NCI-H2196 treated with DMSO at 0.1 percent for 48 hours (cell line): ENCODE measurements at regions not wholly inside any gene's neighbourhood (a gene's known extent, or its start where the extent isn't known, plus 50 kb on each side); places are given as distances from the start of the nearest gene placed in this dataset.

Experiments
- DNase-seq: peaks from one replicate; lab custom pipeline; 2025; ENCODE audit not compliant: unreplicated experiment; lab: John Stamatoyannopoulos, UW

DNA sequence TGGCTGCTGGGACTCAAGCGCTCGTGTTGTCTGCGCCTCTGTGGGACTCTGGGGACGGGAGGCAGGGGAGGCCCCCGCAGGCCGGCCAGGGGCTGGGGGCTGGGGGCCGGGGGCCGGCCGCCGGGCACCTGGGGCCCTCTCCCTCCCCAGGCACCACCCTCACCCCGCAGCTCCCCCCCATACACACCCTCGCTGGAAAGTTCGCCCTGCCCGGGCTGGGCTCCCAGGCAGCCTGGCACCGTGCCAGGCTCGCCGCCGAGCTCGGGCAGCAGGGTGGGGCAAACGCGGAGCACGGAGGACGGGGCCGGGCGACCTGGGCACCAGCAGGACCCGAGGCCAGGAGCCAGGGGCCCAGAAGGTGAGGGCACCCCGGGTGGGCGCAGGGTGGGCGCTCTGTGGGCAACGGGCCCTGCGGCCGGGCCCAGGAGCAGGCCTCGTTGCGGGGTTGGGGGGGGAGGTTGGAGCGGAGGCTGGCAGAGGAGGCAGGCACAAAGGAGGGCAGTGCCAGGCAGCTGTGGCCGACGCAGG is 76.7 kb upstream of the WNT7B start:
- DNase-seq, result no peak

DNA sequence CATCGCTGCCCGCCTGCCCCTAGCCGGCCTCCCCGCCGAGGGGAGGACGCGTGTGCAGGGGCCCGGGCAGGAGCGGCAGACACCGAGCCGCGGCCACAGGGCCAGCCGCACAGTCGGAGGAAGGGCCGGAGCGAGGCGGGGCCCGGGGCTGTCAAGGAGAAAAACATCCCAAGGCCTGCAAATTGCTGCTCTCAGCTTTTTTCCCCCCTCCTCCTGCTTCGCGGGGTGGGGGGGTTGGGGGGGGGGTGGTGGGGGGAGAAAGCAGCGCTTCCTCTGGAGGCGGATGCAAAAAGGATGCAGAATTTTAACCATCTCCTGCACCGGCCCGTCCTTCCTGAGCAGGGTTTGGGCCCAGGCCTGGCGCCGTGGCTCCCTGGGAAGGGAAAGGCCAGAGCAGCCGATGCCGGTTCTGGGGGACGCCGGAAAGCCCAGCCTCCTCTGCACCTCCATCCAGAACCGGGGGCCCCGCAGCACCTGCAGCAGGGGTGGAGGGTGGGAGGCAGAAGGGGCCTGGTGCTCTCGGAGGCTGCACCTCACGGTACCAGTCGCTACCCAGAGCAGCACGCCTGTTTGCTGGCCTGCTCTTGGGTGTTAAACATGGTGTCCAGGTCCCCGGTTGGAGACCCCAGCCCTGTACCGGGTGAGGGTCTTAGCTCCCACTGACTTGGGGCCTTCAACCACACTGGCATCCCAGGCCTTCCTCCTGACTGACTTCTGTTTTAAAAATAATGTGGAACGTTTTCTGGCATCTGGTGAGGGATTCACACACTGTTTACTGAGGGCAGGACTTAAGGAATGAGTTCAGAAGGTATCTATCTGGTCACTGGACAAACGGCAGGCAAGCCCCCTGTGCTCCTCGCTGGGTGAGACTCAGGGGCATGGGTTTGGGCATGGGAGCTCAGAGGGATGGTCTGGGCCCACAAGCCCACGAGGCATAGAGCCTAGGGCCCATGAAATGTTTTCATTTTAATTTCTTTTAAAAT is 77.4 kb upstream of the WNT7B start:
- peak; percentile 66 for DNase-seq

DNA sequence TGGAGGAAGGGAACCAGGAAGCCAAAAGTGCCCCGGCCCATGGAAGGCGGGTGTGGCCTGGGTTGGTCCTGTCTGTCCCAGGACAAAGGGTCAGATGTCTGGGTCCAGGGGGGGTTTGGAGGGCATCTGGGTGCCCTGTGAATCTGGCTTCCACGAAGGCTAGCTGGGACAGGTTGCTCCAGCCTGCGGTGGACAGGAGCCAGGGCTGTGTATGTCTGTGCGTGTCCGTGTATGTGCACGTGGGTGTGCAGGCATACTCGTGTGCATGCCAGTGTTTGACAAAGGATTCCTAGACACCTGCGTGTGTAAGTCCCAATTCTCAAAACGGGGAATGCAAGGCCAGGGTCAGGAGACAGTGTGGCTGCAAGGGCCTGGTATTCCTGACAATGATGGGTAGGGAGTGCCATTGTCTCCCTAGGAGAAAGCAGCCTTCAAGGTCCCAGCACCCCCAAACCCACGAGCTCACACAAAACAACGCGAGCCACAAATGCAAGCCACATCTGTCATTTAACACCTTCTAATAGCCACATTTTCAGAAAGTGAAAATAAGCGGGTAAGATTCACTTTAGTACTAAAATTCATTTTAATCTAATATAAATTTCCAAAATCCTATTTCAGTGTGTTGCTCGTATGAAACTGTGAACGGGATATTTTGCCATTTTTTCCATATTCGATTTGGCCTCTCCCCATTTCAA is 78.4 kb upstream of the WNT7B start:
- DNase-seq, result no peak

DNA sequence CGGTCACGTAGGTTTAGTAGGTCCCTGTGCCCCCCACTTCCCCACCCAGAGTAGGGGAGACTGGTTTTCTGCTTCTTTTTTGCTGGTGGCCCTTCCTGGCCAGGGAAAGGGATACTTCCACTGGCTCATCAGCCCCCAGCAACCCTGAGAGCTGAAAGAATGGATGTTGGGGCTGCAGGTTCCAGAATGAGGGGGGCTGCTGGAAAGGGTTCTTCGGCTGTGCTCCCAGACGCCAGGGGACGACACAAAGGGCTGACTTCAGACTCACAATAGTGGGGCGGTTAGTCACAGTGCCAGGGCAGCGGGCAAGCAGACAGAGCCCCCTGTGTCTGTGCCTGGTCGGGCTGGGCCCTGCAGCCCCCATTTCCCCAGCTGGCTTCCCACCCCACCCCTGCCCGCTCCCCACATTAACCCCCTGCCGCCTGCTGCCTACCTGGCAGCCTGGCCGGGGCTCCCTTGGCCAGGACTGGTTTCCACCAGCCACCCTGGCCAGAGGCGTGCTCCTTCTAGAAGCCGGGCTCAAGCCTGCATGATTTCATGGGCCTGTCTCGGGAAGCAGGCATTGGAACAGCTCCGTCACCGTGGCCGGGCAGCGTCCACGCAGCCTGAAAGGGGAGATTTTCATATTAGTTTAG is 79.1 kb upstream of the WNT7B start:
- DNase-seq, result no peak

DNA sequence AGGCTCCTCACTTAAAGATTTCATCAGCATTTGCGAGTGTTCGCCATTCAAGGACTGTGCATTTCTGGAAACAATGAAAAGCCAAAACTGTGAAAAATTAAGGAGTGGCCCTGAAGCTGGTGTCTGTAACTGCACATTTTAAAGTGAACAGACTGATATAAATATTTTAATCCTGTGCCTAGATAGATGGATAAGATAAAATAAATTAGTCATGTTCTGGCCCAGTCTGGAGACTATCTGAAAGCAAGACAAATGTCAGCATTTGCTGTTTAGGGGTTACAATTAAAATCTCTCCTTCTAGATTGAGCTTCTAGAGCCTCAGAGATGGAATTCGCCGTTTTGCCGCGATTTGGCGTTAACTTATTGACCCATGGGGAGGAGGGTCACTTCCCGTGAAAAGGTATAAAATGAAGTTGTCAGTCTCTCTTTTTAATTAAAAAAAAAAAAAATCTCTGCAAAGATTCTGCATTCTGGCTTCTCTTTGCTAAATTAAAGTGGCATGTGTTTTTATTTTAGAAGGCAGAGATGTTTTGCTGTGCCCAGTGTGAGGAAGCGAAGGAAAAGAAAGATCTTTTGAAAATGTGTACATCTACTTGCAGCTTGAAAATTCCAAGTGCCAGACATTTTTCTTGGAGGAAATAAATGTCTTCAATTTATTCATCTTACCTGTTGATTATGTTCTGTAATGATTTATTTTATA is 79.7 kb upstream of the WNT7B start:
- no peak for DNase-seq

DNA sequence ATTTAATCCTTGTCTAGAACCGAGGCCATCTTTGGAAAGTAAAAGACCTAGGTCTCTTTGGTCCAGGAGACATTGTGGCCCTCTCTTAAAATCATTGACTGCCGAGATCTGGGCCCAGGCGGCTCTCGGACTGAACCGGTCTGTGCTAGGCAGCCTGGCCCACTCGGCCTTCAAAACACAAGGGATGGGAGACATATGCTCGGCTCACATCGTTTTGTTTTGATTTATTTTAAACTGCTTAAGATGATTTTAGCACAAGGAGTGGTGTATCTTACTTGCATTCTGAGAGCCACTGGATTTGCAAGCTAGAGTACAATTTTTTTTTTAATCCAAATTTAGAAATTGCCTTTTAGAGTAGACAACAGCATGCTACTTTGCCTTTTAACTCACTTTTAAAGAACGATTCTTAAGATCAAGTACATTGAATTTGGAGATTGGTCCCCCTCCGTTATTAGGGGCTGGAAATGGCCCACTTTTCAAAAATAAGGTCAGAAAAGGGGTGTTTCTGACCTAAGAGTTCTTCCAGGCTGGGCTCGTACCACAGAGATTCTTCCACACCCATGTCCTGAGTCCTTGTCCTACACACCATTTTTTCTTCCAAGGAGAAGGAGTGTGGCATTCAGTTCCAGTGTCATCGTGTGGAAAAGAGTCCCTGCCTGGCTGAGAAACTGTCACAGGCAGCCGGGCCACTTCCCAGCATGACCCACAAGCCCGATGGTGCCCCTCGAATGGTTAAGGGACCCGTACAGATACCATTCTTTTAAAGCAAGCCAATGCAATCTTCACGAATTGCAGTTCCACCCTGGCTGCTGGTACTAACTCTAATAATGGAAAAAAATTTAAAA is 80.5 kb upstream of the WNT7B start:
- no peak for DNase-seq

DNA sequence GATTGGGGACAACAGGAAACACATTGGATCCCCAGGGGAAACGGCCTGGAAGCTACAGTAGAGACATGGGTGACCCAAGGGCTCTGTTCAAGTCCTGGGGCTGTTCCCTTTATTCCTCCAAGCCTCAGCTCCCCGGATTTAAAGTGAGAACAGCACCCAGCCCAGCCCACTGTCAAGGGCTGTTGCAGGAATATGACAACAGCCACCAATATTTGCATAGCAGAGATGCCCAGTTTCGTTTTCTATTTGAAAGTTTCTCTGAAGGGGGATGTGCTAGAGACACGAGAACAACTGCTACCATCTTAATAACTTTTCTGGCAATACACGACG is 81.1 kb upstream of the WNT7B start:
- peak; percentile 64 for DNase-seq

DNA sequence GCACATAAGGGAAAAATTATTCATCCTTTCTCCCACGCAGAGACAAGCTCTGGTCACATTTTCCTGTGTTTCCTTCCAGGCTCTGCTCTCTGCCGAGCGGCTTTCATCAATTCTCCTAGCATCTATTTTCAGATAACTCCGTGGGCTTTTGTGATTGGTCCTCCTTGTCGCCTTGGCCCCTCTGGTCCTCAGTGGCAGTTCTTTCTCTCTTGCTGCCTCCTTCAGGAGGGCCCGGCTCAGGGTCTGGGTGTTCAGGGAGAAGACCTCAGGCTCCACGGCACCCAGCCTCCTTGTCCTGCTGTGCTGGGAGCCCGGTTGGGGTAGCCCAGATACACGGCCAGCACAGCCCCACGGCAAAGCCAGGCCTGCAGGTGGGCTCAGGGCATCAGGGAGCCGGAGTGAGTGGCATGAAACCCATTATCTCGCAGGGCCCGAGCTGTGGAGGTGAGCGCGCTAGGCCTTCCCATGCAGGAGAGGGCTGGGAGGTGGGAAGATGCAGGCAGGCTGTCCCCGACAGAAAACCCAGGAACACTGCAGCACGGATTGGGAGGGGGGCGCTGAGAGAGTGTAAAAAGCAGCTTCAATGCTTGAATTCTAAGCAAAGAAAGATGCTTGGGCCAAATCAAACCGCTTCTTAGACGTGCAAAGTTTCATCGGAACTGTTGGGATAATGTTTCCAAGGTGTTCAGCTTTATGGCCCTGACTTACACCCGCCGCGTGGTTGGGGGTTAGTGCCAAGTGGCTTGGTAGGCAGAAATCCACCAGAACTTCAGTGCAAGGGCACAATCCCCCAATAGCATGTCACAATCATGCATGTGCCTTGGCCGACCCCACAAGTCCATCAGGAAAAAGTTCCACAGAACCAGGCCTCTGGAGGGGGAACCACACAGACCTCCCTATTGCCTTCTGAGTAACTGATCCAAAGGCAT is 81.9 kb upstream of the WNT7B start:
- no peak for DNase-seq

DNA sequence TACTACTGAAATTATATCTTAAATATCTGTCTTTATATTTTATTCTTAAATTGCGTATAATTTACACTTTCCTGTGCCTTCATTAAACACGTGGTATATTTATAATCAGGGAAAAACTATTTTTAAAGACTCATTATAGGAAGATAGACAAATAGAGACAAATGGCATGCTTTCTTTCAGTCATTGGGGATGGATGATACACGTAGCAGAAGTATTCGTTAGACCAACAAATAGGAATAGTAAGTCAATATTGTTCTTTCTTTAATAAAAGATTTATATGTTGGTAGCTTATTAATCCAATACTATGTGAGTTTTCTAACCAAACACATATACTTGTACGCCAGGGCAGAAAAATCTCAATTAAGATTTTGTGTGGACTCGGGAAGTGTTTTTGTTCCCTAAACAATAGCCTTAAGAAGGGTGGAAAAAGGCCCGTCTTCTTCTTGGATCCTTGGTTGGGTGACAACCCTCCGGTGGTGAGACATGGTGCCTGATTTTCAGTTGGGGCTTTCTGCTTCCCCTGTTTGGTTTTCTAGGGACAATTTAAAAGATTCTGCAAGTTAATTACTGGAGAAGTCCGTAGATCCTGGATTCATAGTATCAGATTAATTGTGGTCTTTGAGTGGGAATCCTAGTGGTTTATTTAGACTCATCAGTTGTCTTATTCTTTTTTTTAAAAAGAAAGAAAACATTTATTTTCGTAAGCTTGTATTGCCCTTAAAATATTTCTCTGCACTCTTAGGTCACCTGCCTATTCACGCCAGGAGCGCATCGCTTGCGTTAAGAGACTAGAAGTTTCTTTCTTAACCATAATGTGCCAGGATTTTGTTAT is 83.5 kb upstream of the WNT7B start:
- no peak for DNase-seq

DNA sequence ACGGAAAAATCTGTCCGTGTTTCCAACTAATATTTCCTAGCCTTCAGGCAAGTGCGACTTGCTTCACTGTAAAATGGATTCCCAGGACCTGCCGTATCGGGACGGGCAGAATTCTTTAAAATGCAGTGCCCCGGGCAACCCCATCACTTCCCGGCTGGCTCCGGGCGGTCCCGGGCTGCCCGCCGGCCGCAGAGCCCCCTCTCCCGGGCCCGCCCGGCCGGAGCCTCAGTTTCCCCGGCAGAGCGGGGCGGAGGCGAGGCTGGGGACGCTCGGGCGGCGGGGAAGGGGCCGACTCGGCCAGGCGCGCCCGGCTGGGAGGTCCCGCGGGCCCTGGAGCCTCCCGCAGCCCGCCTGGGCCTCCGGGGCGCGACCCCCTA is 84.2 kb upstream of the WNT7B start:
- DNase-seq, result no peak

DNA sequence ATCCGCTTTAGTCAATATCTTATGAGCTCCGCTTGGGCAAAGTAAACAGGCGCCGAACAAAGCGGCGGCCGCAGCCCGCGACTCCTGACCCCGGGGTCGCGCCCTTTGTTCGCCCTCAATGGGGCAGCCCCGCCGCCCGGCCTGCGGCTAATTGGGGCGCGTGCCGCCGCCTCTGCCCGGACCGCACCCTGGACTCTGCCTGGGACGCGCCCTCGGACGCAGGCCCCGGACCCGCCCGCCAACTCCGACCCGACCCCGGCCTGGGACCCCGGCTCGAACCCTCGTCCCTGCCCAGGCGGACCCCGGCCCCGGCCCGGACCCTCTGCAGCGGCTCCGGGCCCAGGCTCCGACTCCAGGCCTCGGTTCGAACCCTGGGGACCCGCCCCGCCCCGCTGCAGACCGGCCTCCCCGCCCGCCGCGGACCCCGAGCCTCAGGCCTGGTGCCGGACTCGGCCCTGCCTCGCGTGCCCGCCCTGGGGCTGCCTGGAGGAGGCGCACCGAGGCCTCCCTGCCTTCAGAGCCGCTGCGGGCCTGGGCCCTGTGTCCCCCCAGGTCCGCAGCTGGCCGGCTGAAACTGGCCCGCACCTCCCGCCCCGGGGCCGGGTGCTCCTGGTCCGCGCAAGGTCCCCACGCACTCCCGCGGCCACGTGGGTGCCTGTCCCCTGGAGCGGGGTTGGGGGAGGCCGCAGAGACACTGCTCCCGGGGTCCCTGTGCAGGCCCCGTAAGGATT is 84.7 kb upstream of the WNT7B start:
- DNase-seq, result no peak

DNA sequence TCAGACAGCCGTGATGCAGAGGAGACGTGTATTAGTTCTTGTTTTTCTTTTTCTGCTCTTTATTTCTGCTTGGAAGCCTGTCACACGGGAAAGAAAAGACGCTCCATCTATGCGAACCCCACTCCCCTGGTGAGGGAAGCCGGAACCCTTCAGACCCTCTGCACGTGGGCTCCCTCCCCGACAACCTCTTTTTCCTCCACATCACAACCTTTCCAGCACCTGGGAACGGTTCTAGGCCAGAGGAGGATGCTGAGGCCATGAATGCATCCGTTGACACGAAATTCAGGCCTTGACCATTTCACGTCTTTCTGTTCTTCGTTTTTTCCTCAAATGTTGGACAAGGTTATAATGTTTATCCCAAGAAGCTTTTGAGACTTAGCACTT is 85.3 kb upstream of the WNT7B start:
- no peak for DNase-seq

DNA sequence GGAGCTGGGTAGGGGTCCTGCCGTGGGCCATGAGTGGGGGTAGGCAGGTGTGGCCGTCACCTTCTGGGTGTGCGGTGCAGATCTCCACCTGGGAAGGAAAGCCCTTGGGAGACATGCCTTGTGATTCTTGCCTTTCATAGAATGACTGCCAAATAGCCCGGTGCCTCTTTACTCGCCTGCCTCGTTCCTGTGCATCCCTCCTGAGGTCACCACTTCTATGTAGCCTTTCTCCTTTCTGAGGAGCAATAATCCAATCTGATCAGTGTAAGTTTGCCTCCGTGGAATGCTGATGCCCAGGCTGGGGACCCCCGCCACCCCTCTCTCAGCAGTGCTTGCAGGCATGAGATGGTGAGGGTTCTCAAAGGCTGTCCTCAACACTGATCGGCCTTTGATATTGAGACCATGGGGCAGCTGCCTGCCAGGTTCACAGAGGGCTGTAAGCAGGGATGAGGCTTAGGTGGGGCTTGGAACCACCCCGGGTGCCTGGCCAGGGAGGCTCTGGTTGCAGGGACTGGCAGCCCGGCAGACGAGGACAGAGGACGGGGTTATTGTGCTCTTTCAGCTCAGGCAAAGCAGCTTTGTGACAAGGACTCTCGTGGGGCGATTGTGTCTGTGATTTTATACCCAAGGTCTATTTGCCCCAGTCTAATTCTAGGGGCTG is 86.1 kb upstream of the WNT7B start:
- DNase-seq, result no peak

DNA sequence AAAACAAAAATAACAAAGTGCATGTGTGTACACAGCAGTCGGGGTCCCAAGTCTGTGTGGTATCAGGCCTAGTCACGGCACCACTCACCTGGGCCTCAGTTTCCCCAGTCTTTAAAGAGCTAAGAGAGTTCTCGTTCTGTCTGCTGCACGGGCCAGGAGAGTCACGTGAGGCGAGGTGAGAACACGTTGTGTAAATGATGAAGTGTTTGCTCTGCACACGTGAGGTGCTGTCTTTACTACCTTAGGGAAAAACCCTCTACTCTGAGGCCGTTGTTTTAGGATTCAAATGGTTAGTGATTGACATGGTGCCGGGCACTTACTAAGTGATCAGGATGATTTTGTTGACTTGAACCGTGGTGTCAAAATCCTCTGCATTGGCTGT is 86.5 kb upstream of the PPARA start:
- DNase-seq, result peak; percentile 69

DNA sequence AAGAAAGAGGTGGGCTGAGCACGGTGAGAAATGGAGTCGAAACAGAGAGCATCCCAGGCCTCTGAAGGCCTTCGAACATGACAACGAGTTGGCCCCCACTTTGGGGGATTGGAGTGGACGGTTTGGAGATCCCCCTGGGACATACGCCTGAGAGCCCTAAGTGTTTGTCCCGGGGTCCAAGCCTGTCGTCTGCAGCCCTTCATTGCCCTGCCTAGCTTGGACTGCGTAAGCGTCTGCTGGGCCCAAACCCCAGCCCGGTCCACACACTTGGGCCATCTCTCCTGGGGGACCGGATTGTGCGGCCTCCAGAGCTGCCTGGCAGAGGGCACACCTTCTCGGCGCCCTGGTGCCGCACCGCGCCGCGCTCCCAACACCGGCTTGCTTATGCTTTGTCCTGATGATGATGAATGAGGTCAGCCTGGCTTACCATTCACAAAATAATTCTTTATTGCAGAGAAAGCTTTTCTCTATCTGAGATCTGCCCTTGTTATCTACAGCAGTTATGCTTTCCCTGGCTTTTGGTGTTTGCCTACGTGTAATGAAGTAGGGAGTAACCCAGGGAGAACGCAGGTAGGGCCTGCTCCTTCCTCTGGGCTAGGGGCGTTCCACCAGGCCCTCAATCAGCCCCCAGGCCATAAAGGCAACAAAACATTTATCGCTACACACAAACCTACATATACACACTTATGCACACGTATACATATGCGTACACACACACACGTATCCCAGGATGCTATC is 85.9 kb upstream of the PPARA start:
- no peak for DNase-seq

DNA sequence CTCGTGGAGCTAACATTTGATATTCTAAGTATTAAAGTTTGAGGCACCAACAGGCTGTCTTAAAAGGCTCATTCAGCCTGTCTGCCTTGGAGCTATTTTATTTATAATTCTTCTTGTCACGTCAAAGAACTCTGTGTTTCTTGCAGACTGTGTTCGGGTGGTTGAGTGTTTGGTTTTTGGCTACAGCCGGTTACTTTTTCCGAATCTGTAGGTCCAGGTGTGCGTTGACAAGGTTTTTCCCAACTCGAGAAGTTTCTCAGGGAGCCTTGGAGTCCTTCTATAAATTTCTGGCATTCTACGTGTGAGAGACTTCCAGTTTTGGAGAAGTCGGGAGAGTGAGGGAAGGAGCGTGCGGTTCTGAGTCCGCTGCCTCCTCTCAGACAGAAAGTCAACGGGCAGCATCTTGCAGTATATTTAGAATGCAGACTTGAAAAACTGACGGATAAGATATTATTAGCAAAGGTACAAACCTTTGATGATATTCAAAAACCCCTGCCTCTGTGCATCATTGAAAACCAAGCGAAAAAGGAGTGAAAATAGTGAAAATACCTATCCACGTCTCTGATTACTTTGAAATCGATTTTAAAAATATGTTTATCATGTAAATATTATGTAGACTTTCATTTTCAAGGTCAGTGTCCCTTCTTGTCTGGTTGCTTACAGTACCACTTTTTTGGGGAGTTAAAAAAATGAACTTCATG is 85.2 kb upstream of the PPARA start:
- DNase-seq, result no peak
